H1 (cell line): ENCODE measurements at regions not wholly inside any gene's neighbourhood (a gene's known extent, or its start where the extent isn't known, plus 50 kb on each side); places are given as distances from the start of the nearest gene placed in this dataset.
"Not testable (repeated sequence)": the region's sequence is repeated elsewhere in the genome, so short reads cannot be mapped to it uniquely, and the experiment has no call there.

Experiments used
- CTCF ChIA-PET: fragments of 300-600 bp; sonication (Branson Sonifier 250); formaldehyde crosslinking; loops from one replicate; lab custom pipeline; 2021; ENCODE audit not compliant: partially characterized antibody; lab: Charles Lee
- POLR2A ChIA-PET: fragments of 300-600 bp; sonication (Branson Sonifier 250); formaldehyde crosslinking; loops from one replicate; lab custom pipeline; 2021; ENCODE audit warnings: inconsistent platforms; ENCODE audit not compliant: partially characterized antibody; lab: Charles Lee
- DNase-seq, 2 experiments: peaks; one replicate each; pipeline versions ENCODE4 v3.0.0 to v3.0.0-alpha.2; 2010 to 2022; ENCODE audit warnings: low spot score in 2 of 2, low read depth in 1 of 2, mixed read lengths in 1 of 2
- FAIRE-seq: peaks from 2 replicates; lab custom pipeline; 2011; peaks lifted over from hg19 to GRCh38; lab: Jason Lieb, UNC
- H2AFZ ChIP-seq: 2 replicates; pipeline ENCODE4 v1.8.1; 2012; ENCODE audit warnings: low read length, inconsistent platforms
- H2AK5ac ChIP-seq: 2 replicates; pipeline ENCODE4 v1.6.1; 2013; ENCODE audit warnings: low read depth, low read length
- H2BK120ac ChIP-seq: replicated peaks from 2 replicates; pipeline ENCODE3; 2013; ENCODE audit warnings: low read depth, low read length, inconsistent platforms
- H2BK12ac ChIP-seq: 2 replicates; pipeline ENCODE4 v1.6.1; 2013; ENCODE audit warnings: low read depth, low read length
- H2BK15ac ChIP-seq: 2 replicates; pipeline ENCODE4 v1.6.1; 2013; ENCODE audit warnings: low read length
- H2BK20ac ChIP-seq: 2 replicates; pipeline ENCODE4 v1.6.1; 2013; ENCODE audit warnings: low read length
- H2BK5ac ChIP-seq: 2 replicates; pipeline ENCODE4 v1.6.1; 2013; ENCODE audit warnings: low read depth, low read length
- H3K14ac ChIP-seq: 2 replicates; pipeline ENCODE4 v1.6.1; 2013; ENCODE audit warnings: inconsistent platforms; ENCODE audit not compliant: insufficient read length
- H3K18ac ChIP-seq: 2 replicates; pipeline ENCODE4 v1.6.1; 2013; ENCODE audit warnings: low read length; ENCODE audit errors: extremely low read depth
- H3K23ac ChIP-seq: 2 replicates; pipeline ENCODE4 v1.6.1; 2013; ENCODE audit warnings: inconsistent platforms; ENCODE audit not compliant: insufficient read length
- H3K23me2 ChIP-seq: 2 replicates; pipeline ENCODE4 v1.6.1; 2013; ENCODE audit warnings: low read depth, low read length
- H3K27ac ChIP-seq: 2 replicates; pipeline ENCODE4 v1.6.1; 2011; ENCODE audit warnings: low read depth, low read length, inconsistent platforms
- H3K27me3 ChIP-seq, 4 experiments: replicated peaks in 1 of 4; 1 replicate in 1 of 4; 2 replicates in 3 of 4; pipeline versions ENCODE4 v1.6.1 to v1.8.1; 2011 to 2013; ENCODE audit warnings: low read length in 3 of 4, mild to moderate bottlenecking in 3 of 4, inconsistent platforms in 2 of 4, mixed read lengths in 2 of 4, moderate library complexity in 1 of 4; ENCODE audit not compliant: control insufficient read depth in 3 of 4, insufficient read depth in 3 of 4; ENCODE audit errors: extremely low read depth in 1 of 4
- H3K36me3 ChIP-seq, 4 experiments: 2 replicates each; pipeline versions ENCODE4 v1.6.1 to v1.8.1; 2011 to 2013; ENCODE audit warnings: mild to moderate bottlenecking in 4 of 4, low read length in 3 of 4, moderate library complexity in 2 of 4, control low read depth in 1 of 4, inconsistent platforms in 1 of 4; ENCODE audit not compliant: insufficient read depth in 4 of 4, control insufficient read depth in 2 of 4
- H3K4ac ChIP-seq: replicated peaks from 2 replicates; pipeline ENCODE3; 2013; ENCODE audit warnings: low read length, low read depth, mixed read lengths, inconsistent platforms; ENCODE audit not compliant: insufficient read length
- H3K4me1 ChIP-seq, 4 experiments: replicated peaks in 1 of 4; 1 replicate in 1 of 4; 2 replicates in 3 of 4; pipeline versions ENCODE4 v1.6.1 to v1.8.1; 2011 to 2013; ENCODE audit warnings: low read length in 3 of 4, inconsistent platforms in 2 of 4, mixed read lengths in 1 of 4; ENCODE audit not compliant: insufficient read depth in 4 of 4, control insufficient read depth in 3 of 4
- H3K4me2 ChIP-seq, 2 experiments: 2 replicates each; pipeline versions ENCODE4 v1.6.1 to v1.8.1; 2011 to 2013; ENCODE audit warnings: low read depth in 2 of 2, low read length in 2 of 2, control low read depth in 1 of 2, inconsistent platforms in 1 of 2, mild to moderate bottlenecking in 1 of 2; ENCODE audit not compliant: insufficient read depth in 1 of 2
- H3K4me3 ChIP-seq, 4 experiments: fragments of 200-600, 300-600 bp in 1 of 4; sonication (generic), shearing (Covaris generic), sonication (Bioruptor Twin) in 1 of 4; 2 replicates each; pipeline versions ENCODE4 v1.5.1 to v1.8.1; 2011 to 2016; ENCODE audit warnings: low read length in 4 of 4, low read depth in 3 of 4, control low read depth in 2 of 4, inconsistent platforms in 2 of 4, mild to moderate bottlenecking in 2 of 4, mixed read lengths in 1 of 4, moderate library complexity in 1 of 4; ENCODE audit not compliant: insufficient read depth in 2 of 4; ENCODE audit errors: extremely low read depth in 1 of 4
- H3K56ac ChIP-seq: replicated peaks from 2 replicates; pipeline ENCODE3; 2013; ENCODE audit warnings: low read depth, mild to moderate bottlenecking, mixed read lengths, low read length, inconsistent platforms; ENCODE audit not compliant: insufficient read length
- H3K79me1 ChIP-seq: 2 replicates; pipeline ENCODE4 v1.6.1; 2013; ENCODE audit warnings: low read depth, low read length, control low read depth
- H3K79me2 ChIP-seq, 2 experiments: 2 replicates each; pipeline versions ENCODE4 v1.6.1 to v1.8.1; 2012 to 2013; ENCODE audit warnings: low read length in 2 of 2, mild to moderate bottlenecking in 2 of 2, inconsistent platforms in 1 of 2; ENCODE audit not compliant: insufficient read depth in 2 of 2, control insufficient read depth in 1 of 2
- H3K9ac ChIP-seq, 4 experiments: replicated peaks in 1 of 4; 1 replicate in 1 of 4; 2 replicates in 3 of 4; pipeline versions ENCODE4 v1.6.1 to v1.8.1; 2011 to 2013; ENCODE audit warnings: low read depth in 3 of 4, low read length in 3 of 4, control low read depth in 2 of 4, mild to moderate bottlenecking in 2 of 4, moderate library complexity in 2 of 4, inconsistent platforms in 1 of 4; ENCODE audit errors: extremely low read depth in 1 of 4
- H3K9me3 ChIP-seq, 2 experiments: 2 replicates each; pipeline versions ENCODE4 v1.6.1 to v1.8.1; 2012 to 2013; ENCODE audit warnings: mild to moderate bottlenecking in 2 of 2, moderate library complexity in 2 of 2, control low read depth in 1 of 2, inconsistent platforms in 1 of 2, low read depth in 1 of 2, low read length in 1 of 2, mixed read lengths in 1 of 2; ENCODE audit not compliant: insufficient read depth in 2 of 2
- H4K20me1 ChIP-seq, 2 experiments: replicated peaks in 1 of 2; 2 replicates each; pipeline versions ENCODE3 to v1.8.1; 2011 to 2013; ENCODE audit warnings: inconsistent platforms in 2 of 2, low read length in 2 of 2, mild to moderate bottlenecking in 1 of 2; ENCODE audit not compliant: insufficient read depth in 2 of 2, control insufficient read depth in 1 of 2
- H4K5ac ChIP-seq: 2 replicates; pipeline ENCODE4 v1.6.1; 2013; ENCODE audit warnings: low read length, low read depth, mixed read lengths, inconsistent platforms; ENCODE audit not compliant: insufficient read length
- H4K8ac ChIP-seq: 2 replicates; pipeline ENCODE4 v1.8.0; 2013; ENCODE audit warnings: mild to moderate bottlenecking, moderate library complexity, low read length, inconsistent platforms; ENCODE audit not compliant: insufficient read depth; ENCODE audit errors: extremely low read depth
- H4K91ac ChIP-seq: replicated peaks from 2 replicates; pipeline ENCODE3; 2013; ENCODE audit warnings: low read length, mixed read lengths, inconsistent platforms; ENCODE audit not compliant: insufficient read length
- WGBS, 2 experiments: shearing (Covaris generic) in 1 of 2; methylation state at CpG; one replicate each; pipeline versions ENCODE4 v1.1.6 to v1.1.7; 2013 to 2015; ENCODE audit warnings: low lambda C conversion rate in 2 of 2, mixed read lengths in 2 of 2, inconsistent platforms in 1 of 2, low coverage in 1 of 2, missing lambda C conversion rate in 1 of 2; ENCODE audit not compliant: insufficient replicate concordance in 2 of 2, insufficient coverage in 1 of 2, insufficient read length in 1 of 2; ENCODE audit errors: extremely low coverage in 1 of 2, missing lambda C conversion rate in 1 of 2; 5-methylcytosine and 5-hydroxymethylcytosine counted together

DNA sequence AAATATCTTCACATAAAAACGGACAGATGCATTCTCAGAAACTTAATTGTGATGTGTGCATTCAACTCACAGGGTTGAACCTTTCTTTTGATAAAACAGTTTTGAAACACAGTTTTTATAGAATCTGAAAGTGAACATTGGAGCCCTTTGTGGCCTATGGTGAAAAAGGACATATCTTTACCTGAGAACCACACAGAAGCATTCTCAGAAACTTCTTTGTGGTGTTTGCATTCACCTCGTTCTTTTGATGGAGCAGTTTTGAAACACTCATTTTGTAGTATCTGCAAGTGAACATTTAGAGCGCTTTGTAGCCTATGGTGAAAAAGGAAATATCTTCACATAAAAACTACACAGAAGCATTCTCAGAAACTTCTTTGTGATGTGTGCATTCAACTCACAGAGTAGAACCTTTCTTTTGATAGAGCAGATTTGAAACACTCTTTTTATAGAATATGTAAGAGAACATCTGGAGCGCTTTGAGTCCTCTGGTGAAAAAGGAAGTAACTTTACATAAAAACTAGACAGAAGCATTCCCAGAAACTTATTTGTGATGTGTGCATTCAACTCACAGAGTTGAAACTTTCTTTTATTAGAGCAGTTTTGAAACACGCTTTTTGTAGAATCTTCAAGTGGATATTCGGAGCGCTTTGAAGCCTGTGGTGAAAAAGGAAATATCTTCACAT is 591.9 kb upstream of the ZNF337 start:
- H3K36me3 ChIP-seq, H2BK20ac ChIP-seq, H4K20me1 ChIP-seq, H2BK5ac ChIP-seq, H2BK120ac ChIP-seq, H2BK15ac ChIP-seq, H4K5ac ChIP-seq, CTCF ChIA-PET, H3K4me2 ChIP-seq, H3K27me3 ChIP-seq, H3K4me3 ChIP-seq, H3K9ac ChIP-seq, H3K79me1 ChIP-seq, H3K23ac ChIP-seq, H3K56ac ChIP-seq, H4K91ac ChIP-seq, H2BK12ac ChIP-seq, DNase-seq, H3K18ac ChIP-seq, H3K23me2 ChIP-seq, H4K8ac ChIP-seq, H2AK5ac ChIP-seq, H2AFZ ChIP-seq, H3K4ac ChIP-seq, H3K27ac ChIP-seq, H3K4me1 ChIP-seq, H3K14ac ChIP-seq, POLR2A ChIA-PET, FAIRE-seq, H3K79me2 ChIP-seq, H3K9me3 ChIP-seq: not testable (repeated sequence)
- 85% methylated on average over 7 of the region's 7 CpGs; no CpG with 5 or more reads in 1 of the 2 experiments for WGBS, 2 experiments
